OCI-LY7 (cell line): ENCODE measurements at regions not wholly inside any gene's neighbourhood (a gene's known extent, or its start where the extent isn't known, plus 50 kb on each side); places are given as distances from the start of the nearest gene placed in this dataset.

ENCODE experiments used
- BruUV-seq: library from RNA; stranded (reverse); fragments of 400-500 nt; replicated peaks from 2 replicates; lab custom pipeline; 2021; lab: Mats Ljungman, UMichigan
- CTCF ChIA-PET: fragments of 300-600 bp; sonication (Branson Sonifier 250); formaldehyde crosslinking; loops from one replicate; lab custom pipeline; 2022; ENCODE audit warnings: antibody characterized with exemption; ENCODE audit not compliant: unreplicated experiment; lab: Charles Lee
- POLR2A ChIA-PET: fragments of 300-600 bp; sonication (Branson Sonifier 250); formaldehyde crosslinking; loops from one replicate; lab custom pipeline; 2022; ENCODE audit warnings: antibody characterized with exemption; lab: Charles Lee
- DNase-seq: peaks from one replicate; pipeline ENCODE4 v3.0.0-alpha.2; 2015; ENCODE audit warnings: low spot score
- H2AFZ ChIP-seq: fragments of 200-600 bp; sonication (generic), shearing (Covaris generic); 2 replicates; pipeline ENCODE4 v1.6.1; 2014; ENCODE audit warnings: mild to moderate bottlenecking, antibody characterized with exemption, low read length, moderate library complexity
- H3K27ac ChIP-seq: fragments of 200-600 bp; sonication (generic); 2 replicates; pipeline ENCODE4 v1.5.1; 2014; ENCODE audit warnings: mixed run types, low read depth, mild to moderate bottlenecking, moderate library complexity, low read length, inconsistent platforms; ENCODE audit not compliant: poor library complexity, severe bottlenecking
- H3K36me3 ChIP-seq: fragments of 200-600 bp; sonication (generic); 2 replicates; pipeline ENCODE4 v1.6.1; 2014; ENCODE audit warnings: mild to moderate bottlenecking, antibody characterized with exemption, low read length, moderate library complexity, mixed read lengths; ENCODE audit not compliant: insufficient read depth
- H3K4me1 ChIP-seq: fragments of 200-600 bp; sonication (generic); 2 replicates; pipeline ENCODE4 v1.5.1; 2014; ENCODE audit warnings: mild to moderate bottlenecking, low read length; ENCODE audit not compliant: insufficient read depth, poor library complexity, severe bottlenecking
- H3K4me2 ChIP-seq: fragments of 200-600 bp; sonication (generic); 2 replicates; pipeline ENCODE4 v1.6.1; 2014; ENCODE audit warnings: mild to moderate bottlenecking, low read length
- H3K4me3 ChIP-seq: fragments of 200-600 bp; sonication (generic); 2 replicates; pipeline ENCODE4 v1.5.1; 2014; ENCODE audit warnings: mild to moderate bottlenecking, low read depth, low read length; ENCODE audit not compliant: poor library complexity, severe bottlenecking
- H3K79me2 ChIP-seq: fragments of 200-600 bp; sonication (generic); 2 replicates; pipeline ENCODE4 v1.6.1; 2016; ENCODE audit warnings: low read depth, mild to moderate bottlenecking, low read length, moderate library complexity, mixed read lengths; ENCODE audit not compliant: insufficient read depth
- H3K9me2 ChIP-seq: fragments of 200-600 bp; sonication (generic); 2 replicates; pipeline ENCODE4 v1.6.1; 2016; ENCODE audit warnings: mild to moderate bottlenecking, low read length, mixed read lengths; ENCODE audit not compliant: insufficient read depth
- H3K9me3 ChIP-seq: fragments of 200-600 bp; sonication (generic); 2 replicates; pipeline ENCODE4 v1.6.1; 2014; ENCODE audit warnings: mild to moderate bottlenecking, mixed run types, low read length, mixed read lengths
- H4K20me1 ChIP-seq: fragments of 200-600 bp; sonication (generic); 2 replicates; pipeline ENCODE4 v1.6.1; 2014; ENCODE audit warnings: mild to moderate bottlenecking, antibody characterized with exemption, low read length, moderate library complexity, mixed read lengths; ENCODE audit not compliant: insufficient read depth
- CTCF ChIP-seq: fragments of 200-600 bp; sonication (generic); conservative IDR thresholded peaks from 2 replicates; pipeline ENCODE4 v1.5.1; 2014; ENCODE audit warnings: mild to moderate bottlenecking, antibody characterized with exemption, low read length, moderate library complexity, mixed read lengths
- EZH2phosphoT487 ChIP-seq: fragments of 200-600 bp; sonication (generic); IDR thresholded peaks from 2 replicates; pipeline ENCODE4 v1.6.1; 2018; ENCODE audit warnings: low read depth, borderline replicate concordance, mild to moderate bottlenecking, mixed run types, antibody characterized with exemption, low read length, moderate library complexity, mixed read lengths
- intact Hi-C: fragments of 100-400 bp; cut with micrococcal nuclease; formaldehyde crosslinking; loops from one replicate; pipeline ENCODE4 v1.10.0; 2022; ENCODE audit not compliant: unreplicated experiment

GRCh38 chr1:47569261-47569660 is 131.4 kb downstream of the FOXD2 start:
- Histone ChIP-seq H3K4me1 (no peaks in the 10 kb centered on the region), H3K9me2 (no peaks in the 10 kb centered on the region), H3K27ac (no peak overlapping the region), H3K36me3 (no peaks in the 10 kb centered on the region), H3K4me3 (no peak overlapping the region), H3K9me3 (no peaks in the 10 kb centered on the region), H4K20me1 (no peaks in the 10 kb centered on the region), H3K79me2 (no peaks in the 10 kb centered on the region), H3K4me2 (no peak overlapping the region), H2AFZ (no peak overlapping the region)
- ChIA-PET POLR2A (no interaction called here), CTCF (no interaction called here)
- TF ChIP-seq EZH2phosphoT487: no peak
- no peak for TF ChIP-seq CTCF
- no peak for DNase-seq
- intact Hi-C loops: no loop called here
- BruUV-seq: no TSS peak

GRCh38 chr1:47569681-47570470 is 132.0 kb downstream of the FOXD2 start:
- H3K4me2 ChIP-seq: no peak overlapping the region
- H4K20me1 ChIP-seq: no peaks in the 10 kb centered on the region
- ChIA-PET CTCF (no interaction called here), POLR2A (no interaction called here)
- H3K4me1 ChIP-seq: no peaks in the 10 kb centered on the region
- no peak overlapping the region for H2AFZ ChIP-seq
- no peaks in the 10 kb centered on the region for H3K9me3 ChIP-seq
- intact Hi-C loops: no loop called here
- H3K9me2 ChIP-seq: no peaks in the 10 kb centered on the region
- no peaks in the 10 kb centered on the region for H3K79me2 ChIP-seq
- TF ChIP-seq CTCF: no peak
- no peak for TF ChIP-seq EZH2phosphoT487
- H3K4me3 ChIP-seq: no peak overlapping the region
- H3K27ac ChIP-seq: no peak overlapping the region
- no peak for DNase-seq
- H3K36me3 ChIP-seq: no peaks in the 10 kb centered on the region
- BruUV-seq: no TSS peak

- Histone ChIP-seq H3K9me3 (no peaks in the 10 kb centered on the region), H3K4me2 (no peak overlapping the region), H3K9me2 (no peaks in the 10 kb centered on the region), H3K36me3 (no peaks in the 10 kb centered on the region), H2AFZ (no peak overlapping the region), H3K4me3 (no peak overlapping the region), H3K79me2 (no peaks in the 10 kb centered on the region), H4K20me1 (no peaks in the 10 kb centered on the region), H3K4me1 (no peaks in the 10 kb centered on the region), H3K27ac (no peak overlapping the region)
- no TSS peak for BruUV-seq
- ChIA-PET POLR2A (no interaction called here), CTCF (no interaction called here)
- no peak for DNase-seq
- TF ChIP-seq EZH2phosphoT487 (no peak), CTCF (no peak)
- intact Hi-C loops: no loop called here
Measured at GRCh38 chr1:47571161-47571560, 133.3 kb downstream of the FOXD2 start.
